HG03442 (cell line): ENCODE measurements at regions not wholly inside any gene's neighbourhood (a gene's known extent, or its start where the extent isn't known, plus 50 kb on each side); places are given as distances from the start of the nearest gene placed in this dataset.

Experiments
- ATAC-seq: cut with Tn5 transposase; IDR thresholded peaks from one replicate; pipeline ENCODE4 v1.9.1; 2021; ENCODE audit warnings: mild to moderate bottlenecking, moderate library complexity; ENCODE audit not compliant: unreplicated experiment

DNA sequence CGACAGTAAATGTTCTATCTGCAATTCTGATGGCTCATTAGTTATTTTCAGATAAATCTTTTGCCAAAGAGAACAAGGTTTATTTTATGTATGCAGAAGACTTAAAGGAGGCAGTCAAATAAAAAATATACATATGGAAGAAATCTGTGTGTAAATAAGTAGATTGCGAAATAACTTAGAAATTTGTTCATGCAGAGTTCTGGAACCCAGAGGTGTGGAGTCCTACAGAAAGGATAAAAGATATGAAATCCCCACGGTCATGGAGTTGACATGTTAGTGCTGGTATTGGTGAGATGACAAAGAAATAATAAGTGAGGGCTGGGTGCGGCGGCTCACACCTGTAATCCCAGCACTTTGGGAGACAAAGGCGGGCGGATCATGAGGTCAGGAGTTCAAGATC is 111.2 kb upstream of the CFAP20DC start:
- ATAC-seq: no peak

DNA sequence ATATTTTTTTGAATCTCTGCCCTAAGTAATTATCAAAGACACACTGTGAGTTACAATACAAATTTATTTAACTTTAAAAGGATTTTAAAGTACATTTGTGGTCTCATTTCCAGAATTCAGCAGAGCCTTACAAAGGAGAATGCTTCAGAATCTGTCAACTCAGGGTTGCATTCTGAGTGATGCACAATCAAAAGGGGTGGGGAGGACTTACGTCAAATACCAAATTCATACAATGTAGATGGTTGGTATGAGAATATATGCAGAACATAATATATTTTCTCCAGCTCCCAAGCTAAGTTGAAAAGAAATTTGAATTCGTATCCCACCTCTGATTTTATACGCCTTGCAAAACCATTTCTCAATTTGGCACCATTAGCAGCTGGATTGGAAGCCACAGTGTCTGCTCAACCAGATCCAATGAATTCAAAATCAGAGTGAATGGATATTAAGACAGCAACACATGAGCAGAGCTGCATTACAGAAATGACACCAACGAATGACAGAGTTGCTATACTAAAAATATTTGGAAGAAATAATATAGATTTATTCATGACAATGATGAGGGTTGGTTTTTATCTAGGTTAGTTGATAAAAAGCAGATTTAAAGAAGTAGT is 110.4 kb upstream of the CFAP20DC start:
- no peak for ATAC-seq

DNA sequence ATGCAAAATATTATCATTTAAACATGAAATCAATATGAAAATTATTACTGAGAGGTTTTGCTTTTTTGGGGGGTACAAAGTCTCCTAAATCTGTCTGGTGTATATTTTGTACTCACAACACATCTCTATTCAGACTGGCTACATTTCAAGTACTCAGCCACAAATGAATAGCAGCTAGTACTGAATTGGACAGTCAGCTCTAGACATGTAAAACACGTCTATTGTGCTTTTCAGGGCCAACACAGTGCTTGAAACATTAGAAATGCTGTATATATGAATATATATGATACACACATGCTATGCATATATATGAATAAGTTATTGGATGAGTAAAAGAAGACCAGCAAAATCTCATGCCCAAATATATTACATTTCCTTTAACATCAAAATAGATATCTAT is 103.8 kb upstream of the CFAP20DC start:
- no peak for ATAC-seq

DNA sequence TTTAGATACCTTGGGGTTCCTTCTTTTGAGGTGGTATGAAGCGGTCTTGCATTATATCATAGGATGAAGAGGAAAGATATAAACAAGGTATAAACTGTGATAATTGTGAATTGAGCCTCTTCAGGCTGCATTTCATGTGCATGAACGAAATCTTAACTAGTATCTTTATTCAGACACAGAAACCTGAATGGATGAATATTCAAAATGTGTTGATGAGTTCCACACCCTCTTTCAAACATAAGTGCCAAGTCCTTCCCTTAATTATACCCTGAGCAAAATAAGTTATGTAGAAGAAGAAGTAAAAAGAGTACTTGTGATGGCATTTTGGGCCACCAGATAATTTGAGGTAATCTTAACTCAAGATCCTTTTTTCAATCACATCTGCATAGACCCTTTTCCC is 103.1 kb upstream of the CFAP20DC start:
- ATAC-seq: no peak

DNA sequence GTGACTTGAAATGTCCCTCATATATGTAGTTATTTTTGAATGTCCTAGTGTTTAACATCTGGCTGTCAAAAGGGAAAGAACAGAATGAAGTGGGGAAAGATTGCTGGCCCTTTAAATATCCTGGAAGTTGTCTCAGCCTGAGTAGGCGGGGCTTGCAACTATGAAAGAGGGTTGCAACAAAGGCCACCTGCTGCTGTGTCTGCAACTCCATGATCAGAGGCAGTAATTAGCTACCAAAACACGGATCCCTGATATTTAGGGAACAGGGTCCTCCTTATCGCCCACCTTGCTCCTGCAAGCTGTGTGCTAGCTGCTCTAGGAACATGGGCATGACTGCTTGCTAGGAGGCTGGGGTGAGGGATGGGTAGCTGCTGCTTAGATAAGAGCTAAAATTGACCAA is 100.2 kb upstream of the CFAP20DC start:
- no peak for ATAC-seq

DNA sequence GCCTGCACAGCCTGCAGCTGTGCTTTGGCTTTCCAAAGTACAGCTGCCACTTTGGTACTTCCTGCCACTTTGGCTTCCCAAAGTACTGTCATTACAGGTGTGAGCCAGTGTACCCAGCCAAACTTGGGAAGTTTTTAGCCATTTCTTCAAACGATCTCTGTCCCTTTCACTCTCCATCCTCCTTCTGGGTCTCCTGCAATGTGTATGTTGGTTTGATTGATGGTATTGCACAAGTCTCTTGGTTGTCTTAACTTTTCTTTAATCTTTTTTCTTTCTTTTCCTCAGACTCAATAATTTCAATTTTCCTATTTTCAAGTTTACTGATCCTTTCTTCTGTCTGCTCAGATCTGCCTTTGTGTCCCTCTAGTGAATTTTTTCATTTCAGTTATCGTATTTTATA is 99.3 kb upstream of the CFAP20DC start:
- no peak for ATAC-seq

DNA sequence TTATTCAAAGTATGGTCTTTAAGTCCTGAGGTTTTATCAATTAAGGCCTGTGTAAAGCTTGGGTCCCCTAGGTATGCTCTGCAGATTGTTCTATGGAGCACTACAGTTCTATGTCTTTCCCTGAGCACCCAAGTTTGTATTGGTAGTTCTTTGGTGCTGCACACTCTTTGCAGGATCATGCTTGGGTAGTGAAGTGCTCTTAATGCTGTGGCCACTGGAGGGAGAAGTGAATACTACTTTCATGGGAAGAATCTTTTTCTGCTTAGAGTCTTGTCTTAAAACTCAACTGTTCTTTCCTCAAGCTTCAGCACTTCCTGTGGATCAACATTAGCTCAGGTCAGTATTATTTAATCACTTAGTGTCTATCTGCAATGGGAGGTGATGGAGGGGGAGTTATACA is 93.6 kb upstream of the CFAP20DC start:
- no peak for ATAC-seq

DNA sequence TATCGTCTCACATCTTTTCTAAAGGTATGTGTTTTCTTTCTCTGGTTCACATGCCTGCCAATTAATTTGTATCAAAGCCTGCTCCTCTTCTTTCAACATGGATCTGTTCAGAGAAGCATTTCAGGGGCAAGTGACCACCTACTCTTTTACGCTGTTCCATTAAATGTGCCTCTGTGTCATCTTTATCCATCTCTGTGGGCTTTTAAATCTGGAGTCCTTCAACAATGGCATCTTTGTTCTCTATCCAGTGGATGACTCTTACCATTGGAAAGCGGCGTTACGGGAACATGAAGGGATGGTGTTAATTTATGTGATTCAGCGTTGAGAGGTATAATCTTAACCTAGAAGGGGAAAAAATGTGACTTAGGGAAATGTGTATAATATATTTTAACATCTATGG is 92.7 kb upstream of the CFAP20DC start:
- ATAC-seq: no peak

DNA sequence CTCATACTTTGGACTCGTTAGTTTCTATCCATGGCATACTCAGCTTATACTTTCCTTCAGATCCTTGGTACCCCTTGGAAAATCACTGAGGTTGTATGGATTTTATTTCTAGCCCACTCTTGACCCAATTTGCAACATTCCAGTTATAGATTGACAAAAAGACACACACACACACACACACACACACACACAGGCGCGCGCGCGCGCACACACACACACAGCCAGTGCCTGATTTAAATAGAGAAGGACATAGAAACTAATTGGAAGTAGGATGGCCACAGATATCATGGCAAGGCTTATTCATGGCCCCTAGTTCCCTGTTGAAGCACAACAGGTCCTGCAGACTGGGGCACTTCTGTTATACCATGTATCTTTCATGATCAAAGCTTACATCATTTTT is 89.1 kb upstream of the CFAP20DC start:
- no peak for ATAC-seq

DNA sequence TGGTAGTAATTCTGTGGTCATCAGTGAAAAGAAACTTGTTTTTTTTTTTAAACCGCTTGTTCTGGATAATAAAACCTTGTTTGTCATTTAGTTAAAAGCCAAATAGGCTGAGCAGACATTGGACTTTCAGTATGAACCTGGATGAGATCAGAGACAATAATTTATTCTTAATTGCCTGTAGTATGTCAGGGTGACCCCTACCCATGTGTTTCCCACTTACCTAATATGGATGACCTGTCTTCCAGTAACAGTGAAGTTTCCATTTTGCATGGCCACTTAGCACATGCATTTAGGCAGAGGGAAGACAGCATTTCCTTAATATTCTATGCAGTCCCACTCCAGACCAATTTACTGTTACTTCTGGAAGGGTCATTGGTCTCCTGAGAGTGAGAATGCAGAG is 87.6 kb upstream of the CFAP20DC start:
- no peak for ATAC-seq

DNA sequence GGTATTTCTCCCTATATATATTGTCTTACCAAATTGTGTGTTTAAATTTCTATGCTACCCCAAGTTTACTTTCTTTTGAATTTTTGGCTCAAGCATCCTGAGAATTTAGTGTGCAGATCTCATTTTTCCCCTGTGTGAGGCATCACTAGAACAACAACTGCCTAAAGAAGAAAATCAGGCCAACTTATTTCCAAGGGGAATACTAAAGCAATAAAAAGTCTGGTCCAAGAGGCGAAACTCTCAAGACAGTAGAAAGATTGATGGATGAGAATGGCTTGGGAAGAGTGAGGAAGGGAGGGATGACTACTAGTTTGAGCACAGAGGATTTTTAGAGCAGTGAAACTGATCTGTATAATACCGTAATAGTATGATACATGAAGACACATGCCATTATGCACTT is 86.3 kb upstream of the CFAP20DC start:
- ATAC-seq: no peak

DNA sequence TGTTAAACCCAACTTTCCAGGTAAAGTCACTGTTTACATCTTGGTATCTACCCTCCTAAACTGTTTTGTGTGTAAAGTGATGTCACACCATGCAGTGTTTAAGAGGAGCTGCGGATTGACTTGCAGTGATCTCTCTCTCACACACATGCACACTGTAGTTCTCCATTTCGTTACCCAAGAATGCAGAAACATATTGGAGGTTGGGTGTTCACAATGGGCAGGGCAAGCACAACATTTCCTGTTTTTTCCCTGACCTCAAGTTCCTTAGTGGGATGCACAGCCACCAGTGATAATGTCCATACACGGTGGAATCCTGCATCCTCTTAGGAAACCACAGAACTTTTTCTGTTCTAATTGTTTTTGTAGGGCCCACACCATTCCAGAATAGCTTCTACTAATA is 85.3 kb upstream of the CFAP20DC start:
- ATAC-seq: no peak

DNA sequence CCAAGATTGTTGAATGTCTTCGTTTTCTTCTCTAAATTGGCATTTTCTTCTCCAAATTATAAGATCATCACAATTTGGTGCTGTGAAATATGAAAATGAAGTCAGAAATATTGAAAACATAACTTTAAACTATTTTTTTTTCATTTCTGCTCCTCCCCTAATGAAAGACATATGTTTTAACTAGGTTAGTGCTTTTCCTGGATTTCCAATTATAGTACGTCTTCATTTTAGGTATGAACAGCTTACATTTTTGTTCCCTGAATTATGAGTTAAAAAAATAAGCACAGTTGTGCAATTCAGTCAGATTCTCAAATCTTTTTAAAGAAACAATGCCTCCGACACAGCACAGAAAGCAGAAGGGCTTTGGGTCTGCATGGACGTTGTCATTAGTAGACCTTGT is 83.5 kb upstream of the CFAP20DC start:
- no peak for ATAC-seq

DNA sequence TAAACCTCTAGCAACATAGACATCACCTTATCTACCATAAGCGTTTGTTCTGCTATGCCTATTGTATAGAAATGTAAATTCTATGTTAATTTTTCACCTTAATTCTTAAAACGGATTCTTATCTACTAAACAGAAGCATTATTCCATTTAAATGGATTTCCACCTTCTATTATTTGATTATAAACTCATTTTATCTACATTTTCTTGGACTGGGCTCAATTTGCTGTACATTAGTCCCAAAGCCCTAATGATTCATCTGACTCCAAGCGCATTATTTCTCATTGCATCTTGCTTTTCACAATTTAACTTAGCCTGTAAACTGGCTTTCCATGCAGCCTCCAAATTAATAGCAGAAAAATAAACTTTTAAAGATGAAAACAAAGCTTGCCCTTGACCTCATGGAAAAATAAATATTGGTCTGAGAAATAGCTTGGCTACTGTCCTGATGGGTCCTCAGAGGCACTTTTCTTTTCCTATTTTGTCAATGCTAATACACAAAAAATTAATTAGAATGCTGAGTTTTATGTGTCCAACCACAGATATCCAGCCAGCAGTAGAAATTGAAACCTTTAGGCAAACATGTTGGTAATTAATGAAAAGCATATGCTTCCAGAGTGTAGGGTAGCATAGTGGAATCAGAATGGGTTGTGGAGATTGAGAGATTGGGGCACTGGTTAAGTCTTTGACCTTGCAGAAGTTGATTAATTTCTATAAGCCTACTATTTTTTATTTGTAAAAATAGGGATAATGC is 81.4 kb upstream of the CFAP20DC start:
- no peak for ATAC-seq

DNA sequence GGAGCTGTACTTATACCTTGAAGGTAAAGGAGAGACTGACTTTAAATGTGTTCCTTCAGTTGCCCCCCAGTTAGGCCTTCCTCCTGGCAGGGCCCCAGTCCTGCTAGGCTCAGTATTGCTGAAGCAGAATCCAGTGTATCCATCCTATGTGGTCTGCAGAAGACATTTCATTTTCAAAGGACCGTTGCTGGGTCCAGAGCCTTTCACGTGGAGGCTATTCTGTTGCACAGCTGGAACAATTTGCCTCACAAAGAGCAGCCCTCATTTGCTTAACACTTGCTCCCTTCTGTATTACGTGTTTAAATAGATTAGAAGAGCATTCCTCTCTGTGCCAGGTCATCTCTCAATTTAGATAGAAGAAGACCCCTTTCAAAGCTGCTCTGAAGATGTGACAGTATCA is 78.9 kb upstream of the CFAP20DC start:
- no peak for ATAC-seq

DNA sequence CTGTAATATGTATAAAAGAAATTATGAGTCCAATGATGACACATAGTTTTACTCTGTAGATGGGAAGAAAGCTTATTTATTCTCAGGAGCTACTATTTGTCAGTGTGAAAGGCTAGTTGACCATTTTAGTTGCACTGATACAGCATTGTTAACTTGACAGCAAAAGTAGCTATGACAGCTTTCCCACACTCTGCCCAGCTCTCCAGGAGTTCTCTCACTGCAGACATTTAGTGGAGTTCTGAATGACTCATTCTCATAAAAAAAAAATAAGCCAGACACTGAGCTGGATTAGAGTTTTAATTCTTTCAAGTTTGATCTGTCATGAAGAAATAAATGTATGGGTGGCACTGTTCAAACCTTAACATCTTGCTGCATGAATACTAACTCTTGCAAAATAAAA is 77.2 kb upstream of the CFAP20DC start:
- no peak for ATAC-seq

DNA sequence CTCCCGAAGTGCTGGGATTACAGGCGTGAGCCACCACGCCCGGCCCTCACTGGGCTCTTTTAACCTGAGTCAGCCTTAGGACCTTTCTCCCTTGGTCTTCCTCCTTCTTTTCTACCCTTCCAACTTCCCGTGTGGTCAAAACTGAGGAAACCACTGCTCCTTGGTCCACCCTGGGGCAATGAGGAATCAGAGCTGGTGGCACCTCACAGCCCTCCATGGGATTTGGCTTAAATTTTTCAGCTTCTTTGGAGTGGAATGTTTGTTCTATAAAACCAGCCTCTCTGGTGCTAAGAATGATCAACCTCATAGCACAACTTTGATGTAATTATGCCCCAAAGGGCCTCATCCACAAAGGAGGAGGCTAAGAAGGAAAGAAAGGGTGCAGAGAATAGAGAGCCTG is 76.6 kb upstream of the CFAP20DC start:
- ATAC-seq: no peak

DNA sequence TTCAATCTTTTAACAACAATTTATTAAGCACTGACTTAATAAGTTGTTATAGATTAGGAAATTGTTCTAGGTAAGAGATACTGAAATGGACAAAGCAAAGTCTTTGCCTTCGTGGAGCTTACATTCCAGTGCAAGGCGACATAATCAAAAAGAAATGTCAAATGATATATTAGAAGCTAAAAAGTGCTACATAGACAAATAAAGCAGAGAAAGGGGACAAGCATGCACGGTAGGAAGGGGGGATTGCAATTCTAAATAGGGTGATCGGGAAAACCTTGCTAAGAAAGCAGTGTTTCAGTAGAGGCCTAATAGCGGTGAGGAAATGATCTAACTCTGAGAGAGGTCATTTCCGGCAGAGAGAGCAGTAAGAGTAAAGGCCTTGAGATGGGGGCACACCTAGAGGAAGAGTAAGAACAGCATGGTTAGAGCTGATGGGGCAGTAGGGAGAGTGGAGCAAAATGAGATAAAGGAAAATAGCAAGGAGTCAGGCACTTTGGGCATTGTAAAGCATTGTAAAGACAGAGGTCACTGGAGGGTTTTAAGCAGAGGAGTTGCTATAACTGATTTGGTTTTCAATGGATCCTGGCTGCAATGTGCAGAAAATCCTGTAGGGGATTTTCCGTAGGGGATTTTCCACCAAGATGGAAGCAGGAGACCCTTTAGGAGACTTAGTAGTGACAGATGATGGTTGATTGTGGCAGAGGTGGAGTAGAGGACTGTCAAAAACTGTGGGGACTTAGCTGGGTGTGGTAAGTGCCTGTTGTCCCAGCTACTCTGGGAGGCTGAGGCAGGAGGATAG is 71.7 kb upstream of the CFAP20DC start:
- no peak for ATAC-seq

DNA sequence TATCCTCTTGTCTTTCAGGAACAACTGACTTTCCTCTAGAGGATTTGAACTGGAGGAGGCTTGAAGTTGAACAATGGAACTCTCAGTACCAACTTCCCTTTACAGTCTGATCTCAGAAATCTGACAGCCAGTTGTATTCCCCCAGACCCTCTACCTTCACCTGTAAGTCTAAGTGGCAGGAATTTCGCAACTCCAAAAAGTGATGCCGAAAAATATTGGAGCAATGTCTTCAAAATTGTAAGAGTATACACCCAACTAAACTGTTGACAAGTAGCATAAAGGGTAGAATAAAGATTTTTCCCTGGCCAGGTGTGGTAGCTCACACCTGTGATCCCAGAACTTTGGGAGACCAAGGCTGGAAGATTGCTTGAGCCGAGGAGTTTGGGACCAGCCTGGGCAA is 69.1 kb upstream of the CFAP20DC start:
- ATAC-seq: no peak

DNA sequence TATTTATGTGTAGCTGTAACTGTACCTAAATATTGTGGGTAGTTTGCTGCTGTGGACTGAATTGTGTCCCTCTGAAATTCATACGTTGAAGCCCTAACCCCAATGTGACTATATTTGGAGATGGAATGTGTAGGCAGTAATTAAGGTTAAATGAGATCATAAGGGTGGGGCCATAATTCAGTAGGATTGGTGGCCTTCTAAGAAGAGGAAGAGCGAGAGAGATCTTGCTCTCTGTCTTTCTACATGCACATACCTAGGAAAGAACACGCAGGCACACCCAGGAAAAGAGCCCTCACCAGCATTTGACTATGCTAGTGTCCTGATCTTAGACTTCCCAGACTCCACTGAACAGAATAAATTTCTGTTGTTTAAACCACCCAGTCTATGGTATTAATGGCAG is 67.6 kb upstream of the CFAP20DC start:
- ATAC-seq: no peak

DNA sequence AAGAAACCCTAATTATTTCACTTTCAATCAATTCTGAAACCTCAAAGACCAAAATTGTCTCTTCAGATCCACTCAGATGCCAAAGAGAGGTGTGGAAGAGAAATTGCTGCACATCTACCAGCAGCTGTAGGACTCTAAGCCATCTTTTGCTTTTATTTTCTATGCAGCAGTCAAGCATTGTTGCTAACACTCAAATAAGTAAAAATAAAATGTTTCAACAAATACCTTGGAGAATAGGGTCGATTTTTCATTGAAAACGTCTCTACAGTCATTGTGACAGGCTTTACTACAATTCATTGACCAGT is 66.4 kb upstream of the CFAP20DC start:
- ATAC-seq: no peak
